ENCODE measurements at regions not wholly inside any gene's neighbourhood (a gene's known extent, or its start where the extent isn't known, plus 50 kb on each side); places are given as distances from the start of the nearest gene placed in this dataset.

- DNase-seq (ENCODE audit: low read depth): no peak
- no peak overlapping the region for H3K4me3 ChIP-seq (ENCODE audit: control insufficient read depth, low read depth, low read length)
- TF ChIP-seq, protein P1, sequence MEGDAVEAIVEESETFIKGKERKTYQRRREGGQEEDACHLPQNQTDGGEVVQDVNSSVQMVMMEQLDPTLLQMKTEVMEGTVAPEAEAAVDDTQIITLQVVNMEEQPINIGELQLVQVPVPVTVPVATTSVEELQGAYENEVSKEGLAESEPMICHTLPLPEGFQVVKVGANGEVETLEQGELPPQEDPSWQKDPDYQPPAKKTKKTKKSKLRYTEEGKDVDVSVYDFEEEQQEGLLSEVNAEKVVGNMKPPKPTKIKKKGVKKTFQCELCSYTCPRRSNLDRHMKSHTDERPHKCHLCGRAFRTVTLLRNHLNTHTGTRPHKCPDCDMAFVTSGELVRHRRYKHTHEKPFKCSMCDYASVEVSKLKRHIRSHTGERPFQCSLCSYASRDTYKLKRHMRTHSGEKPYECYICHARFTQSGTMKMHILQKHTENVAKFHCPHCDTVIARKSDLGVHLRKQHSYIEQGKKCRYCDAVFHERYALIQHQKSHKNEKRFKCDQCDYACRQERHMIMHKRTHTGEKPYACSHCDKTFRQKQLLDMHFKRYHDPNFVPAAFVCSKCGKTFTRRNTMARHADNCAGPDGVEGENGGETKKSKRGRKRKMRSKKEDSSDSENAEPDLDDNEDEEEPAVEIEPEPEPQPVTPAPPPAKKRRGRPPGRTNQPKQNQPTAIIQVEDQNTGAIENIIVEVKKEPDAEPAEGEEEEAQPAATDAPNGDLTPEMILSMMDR (conservative IDR thresholded peaks at IDR 0.05; ENCODE audit: control insufficient read depth, insufficient read depth, low read depth, low read length): no peak
Measured at GRCh38 chr2:198953328-198953727, 504.4 kb downstream of the SATB2 start.

- TF ChIP-seq, protein P1 (conservative IDR thresholded peaks at IDR 0.05; ENCODE audit: control insufficient read depth, insufficient read depth, low read depth, low read length): no peak
- no peak for DNase-seq (ENCODE audit: low read depth)
- no peak overlapping the region for H3K4me3 ChIP-seq (ENCODE audit: control insufficient read depth, low read depth, low read length)
Measured at GRCh38 chr2:198950803-198951202, 506.9 kb downstream of the SATB2 start.

DNA sequence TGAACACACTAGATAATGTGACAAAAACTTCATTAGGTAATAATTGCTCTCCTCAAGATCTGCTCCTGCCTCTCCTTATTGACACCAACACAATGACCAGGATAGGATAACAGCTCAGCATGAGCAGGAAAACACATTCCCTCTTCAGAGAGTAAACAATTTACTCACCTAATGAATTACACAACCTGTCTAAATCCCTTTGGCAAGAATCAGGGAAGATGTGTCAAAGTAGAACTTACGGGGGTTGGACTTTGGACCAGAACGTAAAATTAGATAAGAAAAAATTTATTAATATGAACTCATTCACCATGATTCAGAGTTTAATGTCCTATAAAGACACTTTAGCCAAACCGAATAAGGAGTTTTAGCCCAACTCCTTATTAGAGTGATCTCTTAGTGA lies 512.2 kb downstream of the SATB2 start:
- TF ChIP-seq, protein P1 (conservative IDR thresholded peaks at IDR 0.05; ENCODE audit: control insufficient read depth, insufficient read depth, low read depth, low read length): no peak
- no peak for DNase-seq (ENCODE audit: low read depth)

GRCh38 chr2:198930170-198930569 lies 527.6 kb downstream of the SATB2 start:
- DNase-seq (ENCODE audit: low read depth): no peak
- TF ChIP-seq, protein P1 (conservative IDR thresholded peaks at IDR 0.05; ENCODE audit: control insufficient read depth, insufficient read depth, low read depth, low read length): peak; percentile 8
- no peak overlapping the region for H3K4me3 ChIP-seq (ENCODE audit: control insufficient read depth, low read depth, low read length)

More for the DNA sequence above, 512.2 kb downstream of the SATB2 start:
- no peak overlapping the region for H3K4me3 ChIP-seq (ENCODE audit: control insufficient read depth, low read depth, low read length)

DNA sequence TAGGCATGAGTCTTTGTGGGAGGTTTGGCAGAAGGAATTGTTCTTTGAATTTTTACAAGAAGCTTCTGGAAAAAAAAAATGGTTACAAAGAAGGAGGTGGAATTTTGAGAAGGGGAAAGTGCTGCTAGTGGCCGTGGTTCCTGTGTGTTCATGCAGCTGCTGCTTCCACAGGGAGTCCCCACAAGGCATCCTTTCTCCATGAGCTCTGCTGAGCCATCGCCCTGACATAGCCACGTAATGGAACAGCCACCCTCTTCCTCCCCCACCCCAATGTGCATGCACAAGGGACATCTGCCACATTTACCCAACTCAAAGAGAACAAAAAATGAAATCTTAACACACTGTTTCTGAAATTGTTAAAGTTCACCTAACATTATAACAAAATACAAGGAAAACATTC lies 529.7 kb downstream of the SATB2 start:
- no peak overlapping the region for H3K4me3 ChIP-seq (ENCODE audit: control insufficient read depth, low read depth, low read length)
- TF ChIP-seq, protein P1 (conservative IDR thresholded peaks at IDR 0.05; ENCODE audit: control insufficient read depth, insufficient read depth, low read depth, low read length): no peak
- DNase-seq (ENCODE audit: low read depth): no peak

DNA sequence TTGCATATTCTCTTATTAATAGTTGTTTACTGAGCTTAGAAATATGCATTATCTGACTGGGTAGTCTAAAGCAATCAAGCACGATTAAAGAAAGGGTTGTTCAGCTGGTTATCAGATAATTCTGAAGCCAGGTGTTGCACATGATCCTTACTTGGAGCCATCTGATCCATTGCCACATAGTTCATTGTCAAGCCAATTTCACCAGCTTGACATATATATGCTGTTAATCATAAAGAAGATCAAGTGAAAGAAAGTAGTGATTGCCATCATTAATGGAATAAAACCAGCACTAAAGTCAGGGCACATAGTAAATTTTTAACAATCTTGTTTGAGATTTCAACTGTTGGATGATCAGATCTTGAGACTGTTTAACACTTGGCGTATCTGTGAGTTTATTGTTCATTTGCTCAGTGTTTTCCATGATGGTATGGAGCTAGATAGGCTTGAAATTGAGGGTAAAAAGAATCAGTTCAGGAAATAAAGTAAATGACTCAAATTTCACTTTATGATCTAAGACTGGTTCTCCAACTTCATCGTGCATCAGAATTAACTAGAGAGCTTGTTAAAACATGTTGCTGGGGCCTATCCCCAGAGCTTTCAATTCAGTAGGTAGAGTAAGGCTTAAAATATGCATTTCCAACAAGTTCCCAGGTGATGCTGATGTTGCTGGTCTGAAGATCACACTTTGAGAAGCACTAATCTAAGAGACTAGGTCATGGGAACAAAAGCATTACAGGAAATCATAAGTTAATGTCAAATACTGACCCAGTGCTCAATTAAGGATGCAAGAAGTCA lies 539.6 kb downstream of the SATB2 start:
- TF ChIP-seq, protein P1 (conservative IDR thresholded peaks at IDR 0.05; ENCODE audit: control insufficient read depth, insufficient read depth, low read depth, low read length): no peak

More for the DNA sequence above, 539.6 kb downstream of the SATB2 start:
- no peak for DNase-seq (ENCODE audit: low read depth)
- no peak overlapping the region for H3K4me3 ChIP-seq (ENCODE audit: control insufficient read depth, low read depth, low read length)

Data from fibroblast of mammary gland (primary cell).